DOHH2 (cell line): ENCODE measurements at regions not wholly inside any gene's neighbourhood (a gene's known extent, or its start where the extent isn't known, plus 50 kb on each side); places are given as distances from the start of the nearest gene placed in this dataset.

Experiments used
- H3F3A ChIP-seq: fragments of 200-600 bp; sonication (generic), shearing (Covaris generic); 2 replicates; pipeline ENCODE4 v1.6.0; 2016; ENCODE audit warnings: antibody characterized with exemption, mild to moderate bottlenecking; ENCODE audit not compliant: control insufficient read depth, insufficient read depth
- H3K27ac ChIP-seq: fragments of 200-600 bp; sonication (generic); 2 replicates; pipeline ENCODE4 v1.5.1; 2014; ENCODE audit warnings: low read depth, mild to moderate bottlenecking, low read length, moderate library complexity
- H3K27me3 ChIP-seq: fragments of 200-600 bp; sonication (generic); 2 replicates; pipeline ENCODE4 v1.6.1; 2014; ENCODE audit warnings: mild to moderate bottlenecking, low read length, mixed read lengths; ENCODE audit not compliant: control insufficient read depth
- H3K36me3 ChIP-seq: fragments of 200-600 bp; sonication (generic); 2 replicates; pipeline ENCODE4 v1.6.1; 2014; ENCODE audit warnings: mild to moderate bottlenecking, low read length, moderate library complexity, mixed read lengths; ENCODE audit not compliant: control insufficient read depth
- H3K4me1 ChIP-seq: fragments of 200-600 bp; sonication (generic); 2 replicates; pipeline ENCODE4 v1.6.1; 2014; ENCODE audit warnings: mild to moderate bottlenecking, low read length, mixed read lengths; ENCODE audit not compliant: control insufficient read depth
- H3K4me2 ChIP-seq: fragments of 200-600 bp; sonication (generic); 2 replicates; pipeline ENCODE4 v1.6.0; 2014; ENCODE audit warnings: mild to moderate bottlenecking, low read length, moderate library complexity
- H3K4me3 ChIP-seq: fragments of 200-600 bp; sonication (generic); 2 replicates; pipeline ENCODE4 v1.5.1; 2014; ENCODE audit warnings: mild to moderate bottlenecking, low read length, mixed read lengths
- H3K79me2 ChIP-seq: fragments of 200-600 bp; sonication (generic); 2 replicates; pipeline ENCODE4 v1.6.1; 2014; ENCODE audit warnings: mild to moderate bottlenecking, low read length, mixed read lengths; ENCODE audit not compliant: control insufficient read depth
- H3K9me2 ChIP-seq: fragments of 200-600 bp; sonication (generic); replicated peaks from 2 replicates; pipeline ENCODE4 v1.6.1; 2014; ENCODE audit warnings: mild to moderate bottlenecking, low read length, mixed read lengths; ENCODE audit not compliant: control insufficient read depth
- H3K9me3 ChIP-seq: fragments of 200-600 bp; sonication (generic); 2 replicates; pipeline ENCODE4 v1.6.1; 2014; ENCODE audit warnings: antibody characterized with exemption, low read length, mixed read lengths; ENCODE audit not compliant: control insufficient read depth, insufficient read depth
- H4K20me1 ChIP-seq: fragments of 200-600 bp; sonication (generic); 2 replicates; pipeline ENCODE4 v1.6.0; 2014; ENCODE audit warnings: low read depth, mild to moderate bottlenecking, antibody characterized with exemption, low read length, moderate library complexity; ENCODE audit not compliant: control insufficient read depth, insufficient read depth
- CTCF ChIP-seq: fragments of 200-600 bp; sonication (generic); IDR thresholded peaks from one replicate; pipeline ENCODE4 v1.5.1; 2014; ENCODE audit warnings: antibody characterized with exemption, mild to moderate bottlenecking, low read depth, low read length; ENCODE audit not compliant: poor library complexity, severe bottlenecking
- EZH2phosphoT487 ChIP-seq: fragments of 200-600 bp; sonication (generic); IDR thresholded peaks from 2 replicates; pipeline ENCODE4 v1.6.1; 2017; ENCODE audit warnings: borderline replicate concordance, mild to moderate bottlenecking, antibody characterized with exemption, low read length, moderate library complexity, mixed read lengths

- Histone ChIP-seq H3K27me3 (no peaks in the 10 kb centered on the region), H3K27ac (no peak overlapping the region), H3K79me2 (no peaks in the 10 kb centered on the region), H4K20me1 (no peaks in the 10 kb centered on the region), H3K9me3 (no peaks in the 10 kb centered on the region; the same call in 1 of the 2 replicates), H3F3A (no peaks in the 10 kb centered on the region), H3K4me1 (no peaks in the 10 kb centered on the region), H3K4me3 (no peak overlapping the region), H3K4me2 (no peak overlapping the region), H3K9me2 (no peaks in the 10 kb centered on the region), H3K36me3 (no peaks in the 10 kb centered on the region)
- TF ChIP-seq EZH2phosphoT487: no peak
- TF ChIP-seq CTCF: no peak
Measured at GRCh38 chr4:180757927-180758326, 1485.3 kb upstream of the TENM3 start.

GRCh38 chr4:180766045-180766444 lies 1477.2 kb upstream of the TENM3 start:
- Histone ChIP-seq H3K27me3 (no peaks in the 10 kb centered on the region), H3K4me2 (no peak overlapping the region), H3K4me3 (no peak overlapping the region), H3K9me3 (no peaks in the 10 kb centered on the region), H3F3A (no peaks in the 10 kb centered on the region), H3K4me1 (no peaks in the 10 kb centered on the region), H4K20me1 (no peaks in the 10 kb centered on the region), H3K79me2 (no peaks in the 10 kb centered on the region), H3K9me2 (no peaks in the 10 kb centered on the region), H3K27ac (no peak overlapping the region), H3K36me3 (no peaks in the 10 kb centered on the region)
- TF ChIP-seq CTCF (no peak), EZH2phosphoT487 (no peak)

GRCh38 chr4:180766944-180767729 lies 1476.1 kb upstream of the TENM3 start:
- H3K9me2 ChIP-seq: no peaks in the 10 kb centered on the region
- H3K4me1 ChIP-seq: no peaks in the 10 kb centered on the region
- no peaks in the 10 kb centered on the region for H3K27me3 ChIP-seq
- H3K27ac ChIP-seq: no peak overlapping the region
- no peaks in the 10 kb centered on the region for H3K79me2 ChIP-seq
- no peak overlapping the region for H3K4me2 ChIP-seq
- no peak overlapping the region for H3K4me3 ChIP-seq
- TF ChIP-seq EZH2phosphoT487 (no peak), CTCF (no peak)
- no peaks in the 10 kb centered on the region for H3K36me3 ChIP-seq
- H4K20me1 ChIP-seq: no peaks in the 10 kb centered on the region
- no peaks in the 10 kb centered on the region for H3F3A ChIP-seq
- H3K9me3 ChIP-seq: no peaks in the 10 kb centered on the region
